HEK293 (cell line): ENCODE measurements at regions not wholly inside any gene's neighbourhood (a gene's known extent, or its start where the extent isn't known, plus 50 kb on each side); places are given as distances from the start of the nearest gene placed in this dataset.

Experiments
- AEBP2 ChIP-seq: fragments of 450-650 bp; formaldehyde crosslinking; IDR thresholded peaks from 2 replicates; pipeline ENCODE4 v1.5.1; 2016; ENCODE audit warnings: missing biosample characterization, missing genetic modification characterization, borderline replicate concordance
- CTCF ChIP-seq: fragments of 450-650 bp; formaldehyde crosslinking; IDR thresholded peaks from 2 replicates; pipeline ENCODE4 v1.5.1; 2016; ENCODE audit warnings: missing biosample characterization, missing genetic modification characterization
- REST ChIP-seq: fragments of 450-650 bp; formaldehyde crosslinking; IDR thresholded peaks from 2 replicates; pipeline ENCODE4 v1.5.1; 2016; ENCODE audit warnings: missing biosample characterization, missing genetic modification characterization

GRCh38 chr19:30911491-30911890, 437.7 kb downstream of the TSHZ3 start:
- TF ChIP-seq CTCF (tag by site-specific recombination) (no peak), REST (tag by site-specific recombination) (no peak), AEBP2 (tag by site-specific recombination) (no peak)
